Gastroesophageal sphincter (tissue), 3 donors: ENCODE measurements at regions not wholly inside any gene's neighbourhood (a gene's known extent, or its start where the extent isn't known, plus 50 kb on each side); places are given as distances from the start of the nearest gene placed in this dataset.

Experiments
- CTCF ChIP-seq, 4 experiments: fragments of 200-600 bp in 2 of 4; fragments of 450-650 bp in 2 of 4; sonication (generic) in 1 of 4; IDR thresholded peaks; one replicate each; pipeline ENCODE4 v1.5.1; 2017 to 2019; ENCODE audit warnings: antibody characterized with exemption in 4 of 4, mild to moderate bottlenecking in 2 of 4, moderate library complexity in 2 of 4
- POLR2A ChIP-seq, 2 donors: fragments of 450-650 bp; IDR thresholded peaks; one replicate each; pipeline ENCODE4 v1.6.1; 2017; ENCODE audit warnings: antibody characterized with exemption in 2 of 2, mild to moderate bottlenecking in 2 of 2, moderate library complexity in 1 of 2
- POLR2AphosphoS5 ChIP-seq: sonication (generic); formaldehyde crosslinking; IDR thresholded peaks from one replicate; pipeline ENCODE4 v1.6.1; 2017; ENCODE audit warnings: antibody characterized with exemption

GRCh38 chr5:123273984-123274383, 149.2 kb downstream of the CEP120 start:
- TF ChIP-seq CTCF (IDR thresholded peaks at IDR 0.05) (no peak), POLR2A (IDR thresholded peaks at IDR 0.05) (no peak), POLR2AphosphoS5 (no peak)
